ENCODE measurements at regions not wholly inside any gene's neighbourhood (a gene's known extent, or its start where the extent isn't known, plus 50 kb on each side); places are given as distances from the start of the nearest gene placed in this dataset.

- no peak for DNase-seq
These were observed 133.9 kb downstream of the FANCF start for GRCh38 chr11:22491555-22492225.

GRCh38 chr11:22479971-22480720, 142.0 kb downstream of the SLC17A6 start:
- DNase-seq: no peak

- DNase-seq: no peak
These were observed 141.0 kb downstream of the SLC17A6 start for GRCh38 chr11:22479208-22479607.

GRCh38 chr11:22478169-22478568, 140.0 kb downstream of the SLC17A6 start:
- no peak for DNase-seq

- DNase-seq: no peak
These were observed 139.1 kb downstream of the SLC17A6 start for GRCh38 chr11:22477312-22477711.

GRCh38 chr11:22476589-22476988, 138.4 kb downstream of the SLC17A6 start:
- DNase-seq: no peak

GRCh38 chr11:22474616-22475015, 136.4 kb downstream of the SLC17A6 start:
- no peak for DNase-seq

GRCh38 chr11:22473586-22473985, 135.4 kb downstream of the SLC17A6 start:
- no peak for DNase-seq

- no peak for DNase-seq
These were observed 134.1 kb downstream of the SLC17A6 start for GRCh38 chr11:22472306-22472705.

GRCh38 chr11:22471385-22471784, 133.2 kb downstream of the SLC17A6 start:
- no peak for DNase-seq

- no peak for DNase-seq
These were observed 129.6 kb downstream of the SLC17A6 start for GRCh38 chr11:22467741-22468140.

- DNase-seq: no peak
These were observed 129.1 kb downstream of the SLC17A6 start for GRCh38 chr11:22467248-22467647.

GRCh38 chr11:22466809-22467208, 128.6 kb downstream of the SLC17A6 start:
- DNase-seq: no peak

- DNase-seq: no peak
These were observed 128.2 kb downstream of the SLC17A6 start for GRCh38 chr11:22466351-22466750.

- DNase-seq: no peak
These were observed 127.4 kb downstream of the SLC17A6 start for GRCh38 chr11:22465620-22466019.

- no peak for DNase-seq
These were observed 123.4 kb downstream of the SLC17A6 start for GRCh38 chr11:22461626-22462025.

- DNase-seq: no peak
These were observed 122.0 kb downstream of the SLC17A6 start for GRCh38 chr11:22460181-22460580.

GRCh38 chr11:22459048-22459447, 120.9 kb downstream of the SLC17A6 start:
- no peak for DNase-seq

- DNase-seq: no peak
These were observed 120.0 kb downstream of the SLC17A6 start for GRCh38 chr11:22458161-22458560.

- DNase-seq: no peak
These were observed 119.0 kb downstream of the SLC17A6 start for GRCh38 chr11:22456993-22457762.

GRCh38 chr11:22454461-22455090, 116.4 kb downstream of the SLC17A6 start:
- no peak for DNase-seq

- DNase-seq: no peak
These were observed 111.3 kb downstream of the SLC17A6 start for GRCh38 chr11:22449441-22449840.

GRCh38 chr11:22444076-22444475, 105.9 kb downstream of the SLC17A6 start:
- DNase-seq: no peak

All from suppressor macrophage (primary cell).